A673 (cell line): ENCODE measurements at regions not wholly inside any gene's neighbourhood (a gene's known extent, or its start where the extent isn't known, plus 50 kb on each side); places are given as distances from the start of the nearest gene placed in this dataset.

Experiments
- BruUV-seq: library from RNA; stranded (reverse); fragments of 400-500 nt; replicated peaks from 2 replicates; lab custom pipeline; 2021; lab: Mats Ljungman, UMichigan
- CTCF ChIA-PET: fragments of 300-600 bp; sonication (Branson Sonifier 250); formaldehyde crosslinking; loops from one replicate; lab custom pipeline; 2022; ENCODE audit warnings: antibody characterized with exemption; lab: Charles Lee
- POLR2A ChIA-PET: fragments of 300-600 bp; sonication (Branson Sonifier 250); formaldehyde crosslinking; loops from one replicate; lab custom pipeline; 2022; ENCODE audit warnings: antibody characterized with exemption; ENCODE audit not compliant: low non-redundant PET; lab: Charles Lee
- DNase-seq: peaks from one replicate; pipeline ENCODE4 v3.0.0-alpha.2; 2015; ENCODE audit warnings: low spot score
- H3K27ac ChIP-seq: fragments of 200-600 bp; sonication (generic); 2 replicates; pipeline ENCODE4 v1.5.1; 2016; ENCODE audit warnings: mixed run types, low read depth, mild to moderate bottlenecking, mixed read lengths, antibody characterized with exemption, low read length; ENCODE audit not compliant: poor library complexity, severe bottlenecking
- H3K27me3 ChIP-seq: fragments of 200-600 bp; sonication (generic); replicated peaks from 2 replicates; pipeline ENCODE4 v1.6.1; 2017; ENCODE audit warnings: mixed run types, low read depth, mild to moderate bottlenecking, mixed read lengths, antibody characterized with exemption, low read length; ENCODE audit not compliant: insufficient read depth, poor library complexity
- H3K36me3 ChIP-seq: fragments of 200-600 bp; sonication (generic); 2 replicates; pipeline ENCODE4 v1.6.1; 2016; ENCODE audit warnings: mixed run types, mild to moderate bottlenecking, mixed read lengths, antibody characterized with exemption, low read length; ENCODE audit not compliant: insufficient read depth, poor library complexity, severe bottlenecking
- H3K4me1 ChIP-seq: fragments of 200-600 bp; sonication (generic); 2 replicates; pipeline ENCODE4 v1.6.1; 2017; ENCODE audit warnings: mixed run types, mild to moderate bottlenecking, mixed read lengths, antibody characterized with exemption, low read length; ENCODE audit not compliant: insufficient read depth, poor library complexity, severe bottlenecking
- H3K4me3 ChIP-seq: fragments of 200-600 bp; sonication (generic); 2 replicates; pipeline ENCODE4 v1.5.1; 2016; ENCODE audit warnings: low read depth, mixed run types, mild to moderate bottlenecking, mixed read lengths, low read length; ENCODE audit not compliant: poor library complexity, severe bottlenecking
- H3K9me3 ChIP-seq: fragments of 200-600 bp; sonication (generic); 2 replicates; pipeline ENCODE4 v1.6.1; 2016; ENCODE audit warnings: mixed run types, low read depth, mild to moderate bottlenecking, mixed read lengths, antibody characterized with exemption, low read length; ENCODE audit not compliant: poor library complexity, severe bottlenecking
- CTCF ChIP-seq: fragments of 300-800, 200-600 bp; sonication (generic); conservative IDR thresholded peaks from 2 replicates; pipeline ENCODE4 v1.5.1; 2017; ENCODE audit warnings: low read depth, mild to moderate bottlenecking, antibody characterized with exemption, low read length, moderate library complexity, mixed read lengths
- EZH2 ChIP-seq: fragments of 200-600 bp; sonication (generic); IDR thresholded peaks from 2 replicates; pipeline ENCODE4 v1.6.1; 2017; ENCODE audit warnings: borderline replicate concordance, low read depth, mild to moderate bottlenecking, mixed read lengths, antibody characterized with exemption, low read length; ENCODE audit not compliant: poor library complexity, severe bottlenecking
- intact Hi-C: fragments of 100-400 bp; cut with micrococcal nuclease; formaldehyde crosslinking; loops from one replicate; pipeline ENCODE4 v1.10.0; 2022; ENCODE audit not compliant: unreplicated experiment

- H3K27me3 ChIP-seq: no peaks in the 10 kb centered on the region
- H3K4me3 ChIP-seq: no peak overlapping the region
- H3K4me1 ChIP-seq: peaks cover 6% of the 10 kb centered on the region
- DNase-seq: no peak
- no peak overlapping the region for H3K27ac ChIP-seq
- H3K36me3 ChIP-seq: no peaks in the 10 kb centered on the region
- no peaks in the 10 kb centered on the region for H3K9me3 ChIP-seq
- POLR2A ChIA-PET: no interaction called here
- BruUV-seq: no TSS peak
- intact Hi-C loops: no loop called here
- no peak for TF ChIP-seq CTCF
- no peak for TF ChIP-seq EZH2
- CTCF ChIA-PET: no interaction called here
Measured at GRCh38 chr10:20976390-20976789, 79.3 kb upstream of the NEBL start.

GRCh38 chr10:20975236-20975635, 78.1 kb upstream of the NEBL start:
- no peak for TF ChIP-seq EZH2
- TF ChIP-seq CTCF: no peak
- Histone ChIP-seq H3K9me3 (no peaks in the 10 kb centered on the region), H3K36me3 (no peaks in the 10 kb centered on the region), H3K4me1 (peaks cover 6% of the 10 kb centered on the region), H3K27ac (no peak overlapping the region), H3K4me3 (no peak overlapping the region), H3K27me3 (no peaks in the 10 kb centered on the region)
- POLR2A ChIA-PET: no interaction called here
- no peak for DNase-seq
- CTCF ChIA-PET: no interaction called here
- no TSS peak for BruUV-seq
- intact Hi-C loops: no loop called here

GRCh38 chr10:20972925-20973324, 75.8 kb upstream of the NEBL start:
- no peak for DNase-seq
- intact Hi-C loops: no loop called here
- H3K27ac ChIP-seq: no peak overlapping the region
- H3K4me1 ChIP-seq: peaks cover 6% of the 10 kb centered on the region
- TF ChIP-seq CTCF (no peak), EZH2 (no peak)
- no peaks in the 10 kb centered on the region for H3K9me3 ChIP-seq
- ChIA-PET POLR2A (interaction anchor here (0.6 kb wide), 1 partner anchor 222 kb away, joined by 14 read pairs; no protein-coding TSS in a partner anchor), CTCF (no interaction called here)
- H3K36me3 ChIP-seq: no peaks in the 10 kb centered on the region
- no peak overlapping the region for H3K4me3 ChIP-seq
- BruUV-seq: no TSS peak
- no peaks in the 10 kb centered on the region for H3K27me3 ChIP-seq
